GM12878 (cell line): ENCODE measurements at regions not wholly inside any gene's neighbourhood (a gene's known extent, or its start where the extent isn't known, plus 50 kb on each side); places are given as distances from the start of the nearest gene placed in this dataset.

Experiments
- ATAC-seq: fragments of 200-7000 bp; cut with Tn5 transposase; 3 replicates; pipeline ENCODE4 v1.9.1; 2020; ENCODE audit warnings: mild to moderate bottlenecking, moderate library complexity
- BruUV-seq: library from RNA; stranded (reverse); fragments of 400-500 nt; replicated peaks from 2 replicates; lab custom pipeline; 2021; lab: Mats Ljungman, UMichigan
- CTCF ChIA-PET: fragments of 300-600 bp; sonication (Branson Sonifier 250); formaldehyde crosslinking; extraction: SDS; loops from one replicate; lab custom pipeline; 2021; ENCODE audit warnings: inconsistent platforms; lab: Yijun Ruan, JAX
- POLR2A ChIA-PET: fragments of 350-600 bp; formaldehyde crosslinking; extraction: SDS; loops from one replicate; lab custom pipeline; 2021; ENCODE audit warnings: inconsistent platforms; lab: Charles Lee
- RAD21 ChIA-PET: fragments of 300-600 bp; sonication (Branson Sonifier 250); formaldehyde crosslinking; loops from one replicate; lab custom pipeline; 2023; ENCODE audit warnings: antibody characterized with exemption; ENCODE audit not compliant: unreplicated experiment; lab: Charles Lee
- SMC1A ChIA-PET: fragments of 300-600 bp; sonication (Branson Sonifier 250); formaldehyde crosslinking; loops from one replicate; lab custom pipeline; 2023; ENCODE audit not compliant: unreplicated experiment, uncharacterized antibody; lab: Charles Lee
- DNase-seq: peaks from one replicate; pipeline ENCODE4 v3.0.0-alpha.2; 2011; ENCODE audit warnings: low read depth, low spot score
- FAIRE-seq: peaks from 3 replicates; lab custom pipeline; 2011; peaks lifted over from hg19 to GRCh38; lab: Jason Lieb, UNC
- H2AFZ ChIP-seq: 2 replicates; pipeline ENCODE4 v1.6.0; 2011; ENCODE audit warnings: low read depth, low read length, control low read depth; ENCODE audit not compliant: control insufficient read depth
- H3K27ac ChIP-seq: 2 replicates; pipeline ENCODE4 v1.5.1; 2011; ENCODE audit warnings: control low read depth; ENCODE audit not compliant: control insufficient read depth, insufficient read depth
- H3K27me3 ChIP-seq, 2 experiments: replicated peaks in 1 of 2; 2 replicates each; pipeline versions ENCODE4 v1.6.0 to v1.6.1; 2011; ENCODE audit warnings: low read length in 1 of 2; ENCODE audit not compliant: control insufficient read depth in 2 of 2, insufficient read depth in 2 of 2
- H3K36me3 ChIP-seq, 2 experiments: 2 replicates each; pipeline ENCODE4 v1.5.1; 2011; ENCODE audit warnings: low read length in 1 of 2; ENCODE audit not compliant: control insufficient read depth in 2 of 2, insufficient read depth in 2 of 2
- H3K4me1 ChIP-seq: 2 replicates; pipeline ENCODE4 v1.6.1; 2011; ENCODE audit warnings: mild to moderate bottlenecking, low read length, moderate library complexity, mixed read lengths; ENCODE audit not compliant: control insufficient read depth, insufficient read depth
- H3K4me2 ChIP-seq: 2 replicates; pipeline ENCODE4 v1.6.0; 2011; ENCODE audit warnings: control low read depth; ENCODE audit not compliant: control insufficient read depth, insufficient read depth
- H3K4me3 ChIP-seq: fragments of 200-600 bp; sonication (generic); 2 replicates; pipeline ENCODE4 v1.5.1; 2016
- H3K79me2 ChIP-seq: 2 replicates; pipeline ENCODE4 v1.6.0; 2011; ENCODE audit warnings: low read length; ENCODE audit not compliant: control insufficient read depth, insufficient read depth
- H3K9ac ChIP-seq: 2 replicates; pipeline ENCODE4 v1.8.0; 2011; ENCODE audit warnings: low read length, control low read depth, mixed read lengths; ENCODE audit not compliant: control insufficient read depth, insufficient read depth
- H3K9me3 ChIP-seq: replicated peaks from 3 replicates; pipeline ENCODE4 v1.5.1; 2011; ENCODE audit warnings: mild to moderate bottlenecking, low read length; ENCODE audit not compliant: control insufficient read depth, insufficient read depth
- H4K20me1 ChIP-seq: 2 replicates; pipeline ENCODE4 v1.6.0; 2011; ENCODE audit not compliant: control insufficient read depth, insufficient read depth
- ASH2L ChIP-seq: fragments of 300-600, 200-600 bp; sonication (generic); IDR thresholded peaks from 2 replicates; pipeline ENCODE4 v1.6.1; 2017; ENCODE audit warnings: low read depth, mild to moderate bottlenecking, borderline replicate concordance
- BCLAF1 ChIP-seq: fragments of 450-650 bp; IDR thresholded peaks from 2 replicates; pipeline ENCODE4 v1.6.1; 2017; ENCODE audit warnings: antibody characterized with exemption, mild to moderate bottlenecking, moderate library complexity
- CHD1 ChIP-seq: IDR thresholded peaks from 2 replicates; pipeline ENCODE4 v1.6.1; 2012; ENCODE audit warnings: low read depth, low read length, improper control_type of control experiment
- HDGF ChIP-seq: fragments of 450-650 bp; IDR thresholded peaks from 2 replicates; pipeline ENCODE4 v1.6.1; 2016; ENCODE audit warnings: antibody characterized with exemption
- IRF3 ChIP-seq: fragments of 450-650 bp; IDR thresholded peaks from 2 replicates; pipeline ENCODE4 v1.6.1; 2014; ENCODE audit warnings: mild to moderate bottlenecking
- PKNOX1 ChIP-seq: fragments of 450-650 bp; IDR thresholded peaks from 2 replicates; pipeline ENCODE4 v1.6.1; 2016; ENCODE audit warnings: mild to moderate bottlenecking
- PRDM15 ChIP-seq: fragments of 450-650 bp; formaldehyde crosslinking; IDR thresholded peaks from 2 replicates; pipeline ENCODE4 v1.4.0; 2020; ENCODE audit warnings: mild to moderate bottlenecking, moderate library complexity
- RB1 ChIP-seq: fragments of 450-650 bp; formaldehyde crosslinking; IDR thresholded peaks from 2 replicates; pipeline ENCODE4 v1.6.1; 2017; ENCODE audit warnings: mild to moderate bottlenecking, borderline replicate concordance
- RELA ChIP-seq: fragments of 450-650 bp; IDR thresholded peaks from 2 replicates; pipeline ENCODE4 v1.8.0; 2014; ENCODE audit warnings: borderline replicate concordance; ENCODE audit not compliant: partially characterized antibody
- RUNX3 ChIP-seq: IDR thresholded peaks from 2 replicates; pipeline ENCODE4 v1.6.1; 2012; ENCODE audit warnings: low read length, inconsistent platforms
- SREBF1 ChIP-seq: IDR thresholded peaks from 2 replicates; pipeline ENCODE4 v1.6.1; 2012; ENCODE audit warnings: mild to moderate bottlenecking, low read length
- TAF1 ChIP-seq: IDR thresholded peaks from 2 replicates; pipeline ENCODE4 v1.6.1; 2011; ENCODE audit warnings: mild to moderate bottlenecking, low read depth, low read length, borderline replicate concordance
- ZBTB4 ChIP-seq: fragments of 450-650 bp; formaldehyde crosslinking; IDR thresholded peaks from 2 replicates; pipeline ENCODE4 v1.4.0; 2022; ENCODE audit warnings: mild to moderate bottlenecking, moderate library complexity
- WGBS: methylation state at CpG from one replicate; pipeline ENCODE4 v1.1.6; 2016; ENCODE audit warnings: low lambda C conversion rate; ENCODE audit not compliant: insufficient replicate concordance, insufficient coverage; ENCODE audit errors: missing lambda C conversion rate; 5-methylcytosine and 5-hydroxymethylcytosine counted together
- in situ Hi-C: fragments of 300-500 bp; cut with MboI; formaldehyde crosslinking; loops from 9 replicates; pipeline ENCODE4 v1.14.3; 2018; ENCODE audit warnings: mixed read lengths
- intact Hi-C: fragments of 100-400 bp; cut with micrococcal nuclease; formaldehyde crosslinking; loops from one replicate; pipeline ENCODE4 v1.14.2; 2022; ENCODE audit not compliant: unreplicated experiment

- Histone ChIP-seq H4K20me1 (no peaks in the 10 kb centered on the region), H3K4me3 (no peak overlapping the region), H3K79me2 (no peaks in the 10 kb centered on the region), H3K4me2 (no peak overlapping the region), H3K27me3 (peaks cover 0 to 2% of the 10 kb centered on the region in 2 experiments; a peak in 3 of 4 replicates), H3K4me1 (no peaks in the 10 kb centered on the region), H3K9ac (no peak overlapping the region), H2AFZ (no peak overlapping the region), H3K9me3 (no peaks in the 10 kb centered on the region), H3K36me3 (no peaks in the 10 kb centered on the region), H3K27ac (no peak overlapping the region)
- 31% methylated on average over 6 of the region's 6 CpGs for WGBS
- ChIA-PET RAD21 (no interaction called here), CTCF (interaction anchor here (2.7 kb wide), 1 partner anchor 17 kb away, joined by 8 read pairs; no protein-coding TSS in a partner anchor), POLR2A (no interaction called here), SMC1A (no interaction called here)
- TF ChIP-seq CHD1: no peak
- TF ChIP-seq IRF3: no peak
- TF ChIP-seq PRDM15 (CRISPR knock-in tag): no peak
- TF ChIP-seq RUNX3: no peak
- no peak for TF ChIP-seq RELA
- no peak for TF ChIP-seq ASH2L
- no peak for TF ChIP-seq PKNOX1
- no peak for TF ChIP-seq TAF1
- no peak for TF ChIP-seq RB1
- TF ChIP-seq ZBTB4: no peak
- no peak for TF ChIP-seq BCLAF1
- TF ChIP-seq HDGF: no peak
- TF ChIP-seq SREBF1: no peak
- no peak for DNase-seq
- no TSS peak for BruUV-seq
- no peak for ATAC-seq
- in situ Hi-C loops (no loop called here), intact Hi-C loops (no loop called here)
- FAIRE-seq: no peak
Observed at GRCh38 chr10:70942125-70942524, 53.8 kb upstream of the PCBD1 start.
